Cardiac muscle cell (in vitro differentiated cells and primary cell): ENCODE measurements at regions not wholly inside any gene's neighbourhood (a gene's known extent, or its start where the extent isn't known, plus 50 kb on each side); places are given as distances from the start of the nearest gene placed in this dataset.
A peak's percentile ranks its signal among the peaks of the same experiment; 100 is the strongest.

Experiments
- DNase-seq, 2 donors: peaks; one replicate each; pipeline versions ENCODE4 v3.0.0 to v3.0.0-alpha.2; 2010 to 2017; ENCODE audit warnings: low read depth in 1 of 2, low spot score in 1 of 2
- H3K27ac ChIP-seq: fragments of 200-600 bp; sonication (generic); 2 replicates; pipeline ENCODE4 v1.5.1; 2016
- H3K27me3 ChIP-seq: fragments of 200-600 bp; sonication (generic); 2 replicates; pipeline ENCODE4 v1.6.0; 2016; ENCODE audit warnings: control low read depth
- H3K36me3 ChIP-seq: fragments of 200-600 bp; sonication (generic); 2 replicates; pipeline ENCODE4 v1.5.1; 2016; ENCODE audit warnings: control low read depth
- H3K4me1 ChIP-seq: fragments of 200-600 bp; sonication (generic); 2 replicates; pipeline ENCODE4 v1.8.1; 2017; ENCODE audit warnings: low read depth, mild to moderate bottlenecking, mixed run types
- H3K4me3 ChIP-seq: fragments of 200-600 bp; sonication (generic); 2 replicates; pipeline ENCODE4 v1.5.1; 2016; ENCODE audit warnings: mild to moderate bottlenecking
- H3K9me3 ChIP-seq: fragments of 200-600 bp; sonication (generic); 2 replicates; pipeline ENCODE4 v1.5.1; 2017; ENCODE audit warnings: low read depth, mild to moderate bottlenecking, control low read depth
- CTCF ChIP-seq: IDR thresholded peaks from 2 replicates; pipeline ENCODE4 v1.5.1; 2012; ENCODE audit warnings: low read depth, mild to moderate bottlenecking, low read length

- Histone ChIP-seq H3K36me3 (no peaks in the 10 kb centered on the region), H3K27me3 (no peaks in the 10 kb centered on the region), H3K27ac (no peak overlapping the region), H3K4me1 (no peaks in the 10 kb centered on the region), H3K9me3 (no peaks in the 10 kb centered on the region), H3K4me3 (no peak overlapping the region)
- no peak for DNase-seq
- no peak for TF ChIP-seq CTCF
Measured at GRCh38 chr18:65259403-65259802, 491.4 kb upstream of the CDH7 start.

GRCh38 chr18:65257149-65257548 lies 493.7 kb upstream of the CDH7 start:
- Histone ChIP-seq H3K4me1 (no peaks in the 10 kb centered on the region), H3K9me3 (no peaks in the 10 kb centered on the region), H3K27ac (no peak overlapping the region), H3K27me3 (no peaks in the 10 kb centered on the region), H3K36me3 (no peaks in the 10 kb centered on the region), H3K4me3 (no peak overlapping the region)
- TF ChIP-seq CTCF, result no peak
- peak in 1 of 2 donors; percentile 2 for DNase-seq

GRCh38 chr18:65255417-65255816 lies 495.4 kb upstream of the CDH7 start:
- H3K4me3 ChIP-seq, result no peak overlapping the region

GRCh38 chr18:65239787-65240186 lies 511.0 kb upstream of the CDH7 start:
- no peak for DNase-seq
- H3K27me3 ChIP-seq, result no peaks in the 10 kb centered on the region
- no peaks in the 10 kb centered on the region for H3K4me1 ChIP-seq
- no peaks in the 10 kb centered on the region for H3K9me3 ChIP-seq
- no peak overlapping the region for H3K27ac ChIP-seq
- no peak for TF ChIP-seq CTCF
- H3K4me3 ChIP-seq, result no peak overlapping the region
- H3K36me3 ChIP-seq, result no peaks in the 10 kb centered on the region

More at GRCh38 chr18:65255417-65255816, 495.4 kb upstream of the CDH7 start:
- no peak for DNase-seq
- Histone ChIP-seq H3K9me3 (no peaks in the 10 kb centered on the region), H3K27me3 (no peaks in the 10 kb centered on the region), H3K27ac (no peak overlapping the region), H3K4me1 (no peaks in the 10 kb centered on the region), H3K36me3 (no peaks in the 10 kb centered on the region)
- no peak for TF ChIP-seq CTCF

- H3K4me3 ChIP-seq, result no peak overlapping the region
- no peak overlapping the region for H3K27ac ChIP-seq
- H3K4me1 ChIP-seq, result no peaks in the 10 kb centered on the region
- TF ChIP-seq CTCF, result no peak
- no peaks in the 10 kb centered on the region for H3K36me3 ChIP-seq
- DNase-seq, result no peak
- H3K9me3 ChIP-seq, result no peaks in the 10 kb centered on the region
- H3K27me3 ChIP-seq, result no peaks in the 10 kb centered on the region
Measured at GRCh38 chr18:65235966-65236624, 514.7 kb upstream of the CDH7 start.
